ENCODE measurements at regions not wholly inside any gene's neighbourhood (a gene's known extent, or its start where the extent isn't known, plus 50 kb on each side); places are given as distances from the start of the nearest gene placed in this dataset.

GRCh38 chr12:60148109-60148508 is 552.3 kb downstream of the SLC16A7 start:
- Histone ChIP-seq H3K79me2 (ENCODE audit: low read length) (no peaks in the 10 kb centered on the region), H3K27ac (ENCODE audit: low read length) (no peak overlapping the region), H3K9ac (ENCODE audit: low read length) (no peak overlapping the region)

GRCh38 chr12:60148831-60149230 is 553.0 kb downstream of the SLC16A7 start:
- Histone ChIP-seq H3K27ac (ENCODE audit: low read length) (no peak overlapping the region), H3K4me2 (ENCODE audit: low read length) (no peak overlapping the region)
- TF ChIP-seq EZH2phosphoT487 (IDR thresholded peaks at IDR 0.05; ENCODE audit: low read depth), result no peak
- no peak for TF ChIP-seq CTCF (IDR thresholded peaks at IDR 0.05; ENCODE audit: low read depth, low read length)

More at GRCh38 chr12:60148109-60148508, 552.3 kb downstream of the SLC16A7 start:
- Histone ChIP-seq H2AFZ (ENCODE audit: low read depth, low read length) (no peak overlapping the region), H3K9me3 (ENCODE audit: insufficient read depth, low read length) (no peaks in the 10 kb centered on the region), H3K4me3 (ENCODE audit: low read length) (no peak overlapping the region), H3K4me1 (ENCODE audit: low read length) (no peaks in the 10 kb centered on the region), H4K20me1 (ENCODE audit: insufficient read depth, low read length) (no peaks in the 10 kb centered on the region), H3K4me2 (ENCODE audit: low read length) (no peak overlapping the region), H3K36me3 (replicated peaks; ENCODE audit: low read depth, low read length) (no peaks in the 10 kb centered on the region), H3K27me3 (ENCODE audit: low read depth, low read length) (no peaks in the 10 kb centered on the region)
- TF ChIP-seq EZH2phosphoT487 (IDR thresholded peaks at IDR 0.05; ENCODE audit: low read depth) (no peak), CTCF (IDR thresholded peaks at IDR 0.05; ENCODE audit: low read depth, low read length) (no peak)

GRCh38 chr12:60152756-60153155 is 556.9 kb downstream of the SLC16A7 start:
- TF ChIP-seq CTCF (IDR thresholded peaks at IDR 0.05; ENCODE audit: low read depth, low read length) (no peak), EZH2phosphoT487 (IDR thresholded peaks at IDR 0.05; ENCODE audit: low read depth) (no peak)
- H3K4me3 ChIP-seq (ENCODE audit: low read length), result no peak overlapping the region
- H4K20me1 ChIP-seq (ENCODE audit: insufficient read depth, low read length), result no peaks in the 10 kb centered on the region
- H3K79me2 ChIP-seq (ENCODE audit: low read length), result no peaks in the 10 kb centered on the region
- no peak overlapping the region for H3K9ac ChIP-seq (ENCODE audit: low read length)
- H3K27ac ChIP-seq (ENCODE audit: low read length), result no peak overlapping the region
- H2AFZ ChIP-seq (ENCODE audit: low read depth, low read length), result no peak overlapping the region
- H3K4me1 ChIP-seq (ENCODE audit: low read length), result no peaks in the 10 kb centered on the region
- H3K27me3 ChIP-seq (ENCODE audit: low read depth, low read length), result no peaks in the 10 kb centered on the region
- H3K9me3 ChIP-seq (ENCODE audit: insufficient read depth, low read length), result no peaks in the 10 kb centered on the region
- H3K36me3 ChIP-seq (replicated peaks; ENCODE audit: low read depth, low read length), result no peaks in the 10 kb centered on the region
- no peak overlapping the region for H3K4me2 ChIP-seq (ENCODE audit: low read length)

More at GRCh38 chr12:60148831-60149230, 553.0 kb downstream of the SLC16A7 start:
- Histone ChIP-seq H3K79me2 (ENCODE audit: low read length) (no peaks in the 10 kb centered on the region), H3K4me3 (ENCODE audit: low read length) (no peak overlapping the region), H3K4me1 (ENCODE audit: low read length) (no peaks in the 10 kb centered on the region), H3K9ac (ENCODE audit: low read length) (no peak overlapping the region), H4K20me1 (ENCODE audit: insufficient read depth, low read length) (no peaks in the 10 kb centered on the region), H3K9me3 (ENCODE audit: insufficient read depth, low read length) (no peaks in the 10 kb centered on the region), H3K36me3 (replicated peaks; ENCODE audit: low read depth, low read length) (no peaks in the 10 kb centered on the region), H2AFZ (ENCODE audit: low read depth, low read length) (no peak overlapping the region), H3K27me3 (ENCODE audit: low read depth, low read length) (no peaks in the 10 kb centered on the region)

GRCh38 chr12:60159761-60160160 is 563.9 kb downstream of the SLC16A7 start:
- H3K9ac ChIP-seq (ENCODE audit: low read length), result no peak overlapping the region
- H3K36me3 ChIP-seq (replicated peaks; ENCODE audit: low read depth, low read length), result no peaks in the 10 kb centered on the region
- no peaks in the 10 kb centered on the region for H3K9me3 ChIP-seq (ENCODE audit: insufficient read depth, low read length)
- no peaks in the 10 kb centered on the region for H3K79me2 ChIP-seq (ENCODE audit: low read length)
- H3K4me1 ChIP-seq (ENCODE audit: low read length), result no peaks in the 10 kb centered on the region
- H3K4me3 ChIP-seq (ENCODE audit: low read length), result no peak overlapping the region
- TF ChIP-seq EZH2phosphoT487 (IDR thresholded peaks at IDR 0.05; ENCODE audit: low read depth) (no peak), CTCF (IDR thresholded peaks at IDR 0.05; ENCODE audit: low read depth, low read length) (no peak)
- H4K20me1 ChIP-seq (ENCODE audit: insufficient read depth, low read length), result no peaks in the 10 kb centered on the region
- H3K27me3 ChIP-seq (ENCODE audit: low read depth, low read length), result no peaks in the 10 kb centered on the region
- no peak overlapping the region for H3K4me2 ChIP-seq (ENCODE audit: low read length)
- no peak overlapping the region for H2AFZ ChIP-seq (ENCODE audit: low read depth, low read length)
- no peak overlapping the region for H3K27ac ChIP-seq (ENCODE audit: low read length)

Measured in OCI-LY3 (cell line).